Ovary (tissue), 3 donors: ENCODE measurements at regions not wholly inside any gene's neighbourhood (a gene's known extent, or its start where the extent isn't known, plus 50 kb on each side); places are given as distances from the start of the nearest gene placed in this dataset.

Experiments
- CTCF ChIP-seq, 3 donors: fragments of 450-650 bp in 2 of 3; fragments of 200-600 bp in 1 of 3; IDR thresholded peaks; one replicate each; pipeline versions ENCODE4 v1.5.1 to v1.8.0; 2016 to 2022; ENCODE audit warnings: antibody characterized with exemption in 3 of 3, mild to moderate bottlenecking in 1 of 3
- EP300 ChIP-seq: sonication (generic); formaldehyde crosslinking; IDR thresholded peaks from one replicate; pipeline ENCODE4 v1.6.1; 2017; ENCODE audit warnings: antibody characterized with exemption
- POLR2A ChIP-seq: fragments of 450-650 bp; IDR thresholded peaks from one replicate; pipeline ENCODE4 v1.6.1; 2017; ENCODE audit warnings: antibody characterized with exemption, mild to moderate bottlenecking, moderate library complexity
- donor health status: DM: no; HTN: no; CAD: no.

- TF ChIP-seq CTCF (IDR thresholded peaks at IDR 0.05): no peak
- TF ChIP-seq POLR2A: no peak
- TF ChIP-seq EP300: no peak
These were observed 235.2 kb upstream of the CDH5 start for GRCh38 chr16:66131156-66131807.
